ENCODE measurements at regions not wholly inside any gene's neighbourhood (a gene's known extent, or its start where the extent isn't known, plus 50 kb on each side); places are given as distances from the start of the nearest gene placed in this dataset.

GRCh38 chr4:57446266-57446665, 336.1 kb upstream of the IGFBP7 start:
- no peak for DNase-seq
- Histone ChIP-seq H3K27ac (no peak overlapping the region), H3K4me3 (no peak overlapping the region), H3K9me3 (replicated peaks) (peaks cover 4% of the 10 kb centered on the region; the same call in 1 of the 2 replicates), H3K36me3 (no peaks in the 10 kb centered on the region), H3K4me1 (no peaks in the 10 kb centered on the region), H3K27me3 (no peaks in the 10 kb centered on the region; the same call in 1 of the 2 replicates)

DNA sequence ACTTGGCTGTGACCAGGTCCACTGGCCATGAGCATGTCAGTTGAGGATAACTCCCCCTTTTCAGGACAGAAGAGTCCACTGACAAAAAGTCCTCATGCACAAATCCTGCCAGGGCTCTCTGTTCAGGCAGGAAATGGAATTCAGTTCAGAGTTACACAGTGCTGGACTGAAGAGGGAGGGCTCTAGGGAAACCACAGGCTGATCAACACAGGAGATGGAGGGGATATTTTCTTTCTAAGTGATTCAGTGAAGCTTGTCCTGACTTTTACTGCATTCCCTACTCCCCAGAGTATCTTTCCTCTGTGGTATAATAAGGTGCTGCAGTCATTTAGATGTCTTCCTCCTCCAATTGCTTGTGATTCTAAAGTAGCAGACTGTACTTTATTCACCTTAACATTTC, 335.5 kb upstream of the IGFBP7 start:
- Histone ChIP-seq H3K4me1 (no peaks in the 10 kb centered on the region), H3K9me3 (replicated peaks) (peaks cover 2% of the 10 kb centered on the region; the same call in 1 of the 2 replicates), H3K36me3 (no peaks in the 10 kb centered on the region), H3K27ac (no peak overlapping the region), H3K4me3 (no peak overlapping the region), H3K27me3 (no peaks in the 10 kb centered on the region; the same call in 1 of the 2 replicates)
- no peak for DNase-seq

DNA sequence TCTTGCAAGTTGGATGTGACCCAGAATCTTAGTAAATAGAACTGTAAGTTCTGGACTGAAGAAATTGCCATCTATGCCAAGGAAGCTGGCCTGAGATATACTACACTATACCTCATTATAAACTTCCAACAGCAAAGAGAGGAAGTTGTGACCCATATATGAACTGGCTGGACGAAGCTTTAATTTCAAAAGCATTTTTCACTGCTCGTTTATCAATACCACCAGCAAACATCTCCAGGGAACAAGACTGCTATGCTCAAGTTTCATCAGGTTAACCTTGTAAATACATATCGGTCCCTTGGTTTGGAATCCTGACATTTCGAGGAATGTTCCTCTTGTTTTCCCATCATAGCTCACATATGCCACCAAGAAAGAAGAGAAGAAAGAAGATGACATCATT, 334.5 kb upstream of the IGFBP7 start:
- Histone ChIP-seq H3K27ac (no peak overlapping the region), H3K36me3 (no peaks in the 10 kb centered on the region), H3K9me3 (replicated peaks) (no peaks in the 10 kb centered on the region), H3K27me3 (no peaks in the 10 kb centered on the region; the same call in 1 of the 2 replicates), H3K4me1 (no peaks in the 10 kb centered on the region), H3K4me3 (no peak overlapping the region)
- no peak for DNase-seq

- Histone ChIP-seq H3K36me3 (no peaks in the 10 kb centered on the region), H3K27me3 (no peaks in the 10 kb centered on the region; the same call in 1 of the 2 replicates), H3K4me3 (no peak overlapping the region), H3K9me3 (replicated peaks) (no peaks in the 10 kb centered on the region), H3K27ac (no peak overlapping the region), H3K4me1 (no peaks in the 10 kb centered on the region)
- DNase-seq = no peak
Measured at GRCh38 chr4:57443787-57444186, 333.6 kb upstream of the IGFBP7 start.

DNA sequence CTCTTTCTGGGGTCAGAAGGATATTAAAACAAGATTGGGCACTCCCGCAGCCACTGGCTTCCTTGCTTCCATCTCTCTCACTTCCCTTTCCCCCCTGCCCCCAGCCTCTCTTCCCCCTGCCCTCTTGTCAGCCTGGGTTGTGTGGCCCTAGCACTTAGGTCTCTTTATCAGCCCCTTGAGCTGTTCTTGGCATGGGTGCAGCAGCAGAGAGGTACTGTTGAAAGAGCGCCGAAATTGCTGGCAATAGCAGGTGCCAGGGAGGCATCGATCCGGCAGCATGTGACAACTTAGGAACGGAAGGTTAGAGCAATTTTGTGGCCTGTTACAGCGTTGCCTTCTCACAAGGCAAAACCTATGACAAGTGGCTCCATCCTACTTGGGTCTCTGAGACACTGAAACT, 333.1 kb upstream of the IGFBP7 start:
- no peak for DNase-seq
- Histone ChIP-seq H3K36me3 (no peaks in the 10 kb centered on the region), H3K27me3 (no peaks in the 10 kb centered on the region; the same call in 1 of the 2 replicates), H3K4me1 (no peaks in the 10 kb centered on the region), H3K9me3 (replicated peaks) (no peaks in the 10 kb centered on the region), H3K27ac (no peak overlapping the region), H3K4me3 (no peak overlapping the region)

- Histone ChIP-seq H3K36me3 (no peaks in the 10 kb centered on the region), H3K27me3 (no peaks in the 10 kb centered on the region; the same call in 1 of the 2 replicates), H3K27ac (no peak overlapping the region), H3K4me3 (no peak overlapping the region), H3K9me3 (replicated peaks) (no peaks in the 10 kb centered on the region), H3K4me1 (no peaks in the 10 kb centered on the region)
- peak in 1 of 2 experiments; percentile 57 for DNase-seq
Measured at GRCh38 chr4:57442831-57443291, 332.7 kb upstream of the IGFBP7 start.

- no peak for DNase-seq
- no peak overlapping the region for H3K27ac ChIP-seq
- H3K9me3 ChIP-seq (replicated peaks) = no peaks in the 10 kb centered on the region
- no peaks in the 10 kb centered on the region; the same call in 1 of the 2 replicates for H3K27me3 ChIP-seq
- no peak overlapping the region for H3K4me3 ChIP-seq
- no peaks in the 10 kb centered on the region for H3K36me3 ChIP-seq
- no peaks in the 10 kb centered on the region for H3K4me1 ChIP-seq
Measured at GRCh38 chr4:57442241-57442640, 332.1 kb upstream of the IGFBP7 start.

GRCh38 chr4:57437649-57438048, 327.5 kb upstream of the IGFBP7 start:
- Histone ChIP-seq H3K9me3 (replicated peaks) (no peaks in the 10 kb centered on the region), H3K27ac (no peak overlapping the region), H3K27me3 (no peaks in the 10 kb centered on the region; the same call in 1 of the 2 replicates), H3K4me1 (no peaks in the 10 kb centered on the region), H3K4me3 (no peak overlapping the region), H3K36me3 (no peaks in the 10 kb centered on the region)
- DNase-seq = no peak

DNA sequence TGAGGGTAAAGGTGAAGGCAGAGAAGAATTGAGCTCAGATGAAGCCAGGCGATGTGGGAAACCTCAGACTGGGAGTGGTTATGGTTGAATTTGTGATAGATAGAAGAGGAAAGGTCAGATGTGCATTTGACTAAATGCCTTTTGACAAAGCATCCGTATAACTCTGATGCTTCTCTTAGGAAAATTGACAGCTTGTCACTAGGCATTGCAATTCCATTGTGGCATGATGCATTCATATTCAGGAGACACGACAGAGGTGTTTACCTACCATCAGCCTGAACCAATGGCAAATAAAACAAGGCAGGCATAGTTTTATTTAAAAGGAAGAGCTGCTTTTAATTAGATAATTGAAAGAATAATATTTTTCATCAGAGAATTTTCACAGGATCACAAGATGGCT, 325.1 kb upstream of the IGFBP7 start:
- H3K27ac ChIP-seq = no peak overlapping the region
- no peaks in the 10 kb centered on the region for H3K4me1 ChIP-seq
- no peak for DNase-seq
- H3K9me3 ChIP-seq (replicated peaks) = no peaks in the 10 kb centered on the region
- no peaks in the 10 kb centered on the region for H3K27me3 ChIP-seq
- H3K36me3 ChIP-seq = no peaks in the 10 kb centered on the region
- H3K4me3 ChIP-seq = no peak overlapping the region

DNA sequence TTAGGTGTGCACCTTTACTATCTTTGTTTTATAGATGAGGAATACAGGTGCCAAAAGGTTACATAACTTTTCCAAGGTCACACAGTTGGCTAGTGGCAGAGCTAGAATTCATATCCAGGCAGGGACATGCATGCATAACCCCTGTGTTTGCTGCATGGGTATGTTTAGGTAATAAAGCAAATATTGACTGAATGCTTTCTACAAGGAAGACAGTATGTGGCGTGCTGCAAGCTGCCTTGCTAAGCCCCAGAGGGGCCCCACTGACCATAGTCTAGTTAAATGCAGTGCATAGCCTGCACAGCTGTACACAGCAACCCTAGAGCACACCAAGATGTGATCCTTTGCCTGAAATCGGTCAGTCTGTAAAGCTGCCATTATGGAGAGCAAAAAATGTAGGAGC, 320.5 kb upstream of the IGFBP7 start:
- no peaks in the 10 kb centered on the region for H3K4me1 ChIP-seq
- H3K4me3 ChIP-seq = no peak overlapping the region
- no peaks in the 10 kb centered on the region for H3K36me3 ChIP-seq
- H3K27ac ChIP-seq = no peak overlapping the region
- no peak for DNase-seq
- H3K27me3 ChIP-seq = no peaks in the 10 kb centered on the region
- H3K9me3 ChIP-seq (replicated peaks) = no peaks in the 10 kb centered on the region

GRCh38 chr4:57426779-57427395, 316.7 kb upstream of the IGFBP7 start:
- peak; percentile 69 to 84 for DNase-seq
- Histone ChIP-seq H3K36me3 (no peaks in the 10 kb centered on the region), H3K27me3 (no peaks in the 10 kb centered on the region), H3K4me3 (no peak overlapping the region), H3K27ac (no peak overlapping the region), H3K9me3 (replicated peaks) (no peaks in the 10 kb centered on the region), H3K4me1 (no peaks in the 10 kb centered on the region)

DNA sequence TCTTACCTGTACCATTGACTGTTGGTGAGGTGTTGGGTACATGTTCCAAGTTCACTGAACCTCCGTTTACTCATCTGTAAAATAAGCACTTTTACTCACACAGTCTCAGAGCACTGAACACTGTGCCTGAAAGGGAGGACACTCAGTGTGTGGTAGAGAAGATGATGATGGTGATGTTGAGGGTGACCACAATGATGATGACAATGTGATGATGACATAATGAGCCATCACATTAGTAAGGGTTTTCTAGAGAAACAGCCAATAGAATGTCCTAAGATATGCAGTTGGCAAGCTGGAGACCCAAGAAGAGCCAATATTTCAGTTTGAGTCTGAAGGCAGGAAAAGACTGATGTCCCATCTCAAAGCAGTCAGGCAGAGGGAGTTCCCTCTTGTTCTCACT, 315.4 kb upstream of the IGFBP7 start:
- DNase-seq = no peak
- no peak overlapping the region for H3K27ac ChIP-seq

DNA sequence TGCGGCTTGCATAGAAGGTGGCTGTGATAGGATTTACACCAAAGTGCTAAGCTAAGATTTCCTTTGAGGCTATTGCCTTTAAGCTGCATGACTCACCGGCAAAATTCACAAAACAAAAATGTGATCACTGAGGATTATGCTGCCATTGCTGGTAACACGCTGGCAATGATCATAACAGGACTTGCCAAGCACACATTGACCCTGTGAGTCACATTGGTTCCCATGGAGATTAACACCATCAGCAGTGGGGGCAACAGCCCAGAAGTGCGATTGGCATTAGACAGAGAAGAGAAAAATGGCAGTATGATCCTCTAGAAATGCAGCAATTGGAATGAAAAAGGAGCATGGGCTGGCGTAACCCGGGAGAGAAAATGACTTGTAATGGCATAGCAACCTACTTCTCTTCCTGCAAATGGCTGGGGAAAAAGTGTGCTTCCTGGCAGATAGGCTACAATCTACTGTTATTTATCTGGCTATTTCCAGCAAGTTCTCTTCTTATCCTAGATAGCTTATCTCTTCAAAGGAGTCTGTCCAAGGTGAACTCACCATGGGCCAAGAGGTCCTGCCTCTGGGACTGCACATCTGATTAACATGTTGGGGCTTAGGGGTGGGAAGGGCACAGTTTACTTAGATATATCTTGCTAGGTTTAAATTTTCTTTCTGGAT, 314.2 kb upstream of the IGFBP7 start:
- no peak overlapping the region for H3K4me3 ChIP-seq
- no peaks in the 10 kb centered on the region for H3K36me3 ChIP-seq
- no peaks in the 10 kb centered on the region for H3K4me1 ChIP-seq
- H3K27me3 ChIP-seq = no peaks in the 10 kb centered on the region
- DNase-seq = peak in 1 of 2 experiments; percentile 7
- no peak overlapping the region for H3K27ac ChIP-seq
- no peaks in the 10 kb centered on the region for H3K9me3 ChIP-seq (replicated peaks)

More for the DNA sequence above, 315.4 kb upstream of the IGFBP7 start:
- Histone ChIP-seq H3K4me3 (no peak overlapping the region), H3K36me3 (no peaks in the 10 kb centered on the region), H3K4me1 (no peaks in the 10 kb centered on the region), H3K9me3 (replicated peaks) (no peaks in the 10 kb centered on the region), H3K27me3 (no peaks in the 10 kb centered on the region)

DNA sequence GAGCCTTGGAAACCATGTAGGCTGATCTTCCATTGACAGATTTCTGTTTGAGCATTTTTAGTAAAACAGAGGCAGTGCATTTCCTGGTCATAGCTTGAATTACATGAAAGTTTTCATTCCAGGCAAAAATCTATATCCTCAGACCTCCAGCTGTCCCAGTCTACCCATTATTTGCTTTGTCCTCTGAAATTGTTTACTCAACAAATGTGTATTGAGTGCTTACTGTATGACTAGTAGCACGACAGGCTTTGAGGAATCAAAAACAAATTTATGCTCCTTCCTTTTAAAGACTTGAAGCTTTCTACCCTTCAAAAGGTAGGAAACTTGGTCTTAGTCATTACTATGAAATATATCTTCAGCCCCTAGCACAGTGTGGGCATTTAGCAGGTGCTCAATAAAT, 307.9 kb upstream of the IGFBP7 start:
- H3K4me3 ChIP-seq = no peak overlapping the region
- H3K36me3 ChIP-seq = no peaks in the 10 kb centered on the region
- no peak for DNase-seq
- no peaks in the 10 kb centered on the region for H3K27me3 ChIP-seq
- no peaks in the 10 kb centered on the region for H3K9me3 ChIP-seq (replicated peaks)
- no peaks in the 10 kb centered on the region for H3K4me1 ChIP-seq
- no peak overlapping the region for H3K27ac ChIP-seq

DNA sequence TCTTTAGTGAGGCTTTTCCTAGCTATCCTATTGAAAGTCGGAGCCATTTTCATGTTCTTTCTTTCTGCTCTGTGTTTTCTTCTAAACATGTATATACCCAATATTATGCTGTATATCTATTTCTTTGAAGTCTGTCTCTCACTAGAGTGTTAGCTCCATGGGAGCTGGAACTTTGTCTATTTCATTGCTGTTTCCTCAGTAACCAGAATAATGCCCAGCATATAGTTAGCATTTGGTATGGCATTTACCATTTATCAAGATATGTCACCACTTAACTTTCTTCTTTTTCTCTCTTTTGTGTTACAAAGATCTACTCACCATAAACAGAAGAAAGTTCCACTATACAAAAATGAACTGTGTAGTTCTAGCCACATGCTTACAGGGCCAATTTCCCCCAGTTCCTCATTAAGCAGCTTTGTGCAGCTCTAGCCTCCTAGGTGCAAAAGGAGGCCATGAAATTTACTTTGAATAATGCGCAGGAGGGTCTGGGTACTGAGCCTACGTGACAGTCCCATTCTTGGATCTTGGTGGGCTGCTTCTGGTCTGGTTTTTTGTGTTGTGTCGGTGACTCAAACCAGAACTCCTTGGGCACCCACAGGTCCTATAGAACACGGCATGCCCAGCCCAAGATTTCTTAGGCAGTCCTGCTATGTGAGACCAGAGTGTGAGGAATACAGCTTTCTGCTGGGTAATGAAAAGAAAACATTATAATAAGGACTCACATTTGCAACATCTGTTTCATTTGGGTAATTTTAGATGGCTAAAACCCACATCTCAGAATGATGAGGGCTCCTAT, 302.3 kb upstream of the IGFBP7 start:
- Histone ChIP-seq H3K4me3 (no peak overlapping the region), H3K4me1 (no peaks in the 10 kb centered on the region), H3K27ac (no peak overlapping the region), H3K27me3 (peaks cover 2% of the 10 kb centered on the region; the same call in 1 of the 2 replicates), H3K9me3 (replicated peaks) (no peaks in the 10 kb centered on the region), H3K36me3 (no peaks in the 10 kb centered on the region)
- no peak for DNase-seq
